Calu3 (cell line): ENCODE measurements at regions not wholly inside any gene's neighbourhood (a gene's known extent, or its start where the extent isn't known, plus 50 kb on each side); places are given as distances from the start of the nearest gene placed in this dataset.

Experiments
- BruUV-seq: library from RNA; stranded (reverse); fragments of 400-500 nt; replicated peaks from 2 replicates; lab custom pipeline; 2021; lab: Mats Ljungman, UMichigan
- CTCF ChIA-PET: fragments of 300-600 bp; sonication (Branson Sonifier 250); formaldehyde crosslinking; loops from one replicate; lab custom pipeline; 2022; ENCODE audit warnings: antibody characterized with exemption; lab: Charles Lee
- DNase-seq: peaks from one replicate; pipeline ENCODE4 v3.0.0; 2022
- H3K27ac Mint-ChIP-seq: one replicate; pipeline ENCODE4 v1.8.0; 2022; ENCODE audit warnings: mixed read lengths; ENCODE audit not compliant: unreplicated experiment
- H3K27me3 Mint-ChIP-seq: one replicate; pipeline ENCODE4 v1.8.0; 2022; ENCODE audit warnings: mixed read lengths; ENCODE audit not compliant: unreplicated experiment
- H3K36me3 Mint-ChIP-seq: one replicate; pipeline ENCODE4 v1.8.0; 2022; ENCODE audit warnings: mild to moderate bottlenecking, moderate library complexity, mixed read lengths; ENCODE audit not compliant: insufficient read depth, unreplicated experiment
- H3K4me1 Mint-ChIP-seq: one replicate; pipeline ENCODE4 v1.8.0; 2022; ENCODE audit warnings: mild to moderate bottlenecking, low read depth, mixed read lengths; ENCODE audit not compliant: unreplicated experiment
- H3K4me3 Mint-ChIP-seq: one replicate; pipeline ENCODE4 v1.8.0; 2022; ENCODE audit warnings: mild to moderate bottlenecking, low read depth, moderate library complexity, mixed read lengths; ENCODE audit not compliant: unreplicated experiment
- H3K9me3 Mint-ChIP-seq: one replicate; pipeline ENCODE4 v1.8.0; 2022; ENCODE audit warnings: low read depth, mixed read lengths; ENCODE audit not compliant: unreplicated experiment
- CTCF ChIP-seq: fragments of 200-600 bp; IDR thresholded peaks from one replicate; pipeline ENCODE4 v1.8.0; 2022; ENCODE audit warnings: antibody characterized with exemption; ENCODE audit not compliant: unreplicated experiment
- intact Hi-C: fragments of 100-400 bp; cut with micrococcal nuclease; formaldehyde crosslinking; loops from one replicate; pipeline ENCODE4 v1.10.0; 2022; ENCODE audit not compliant: unreplicated experiment

GRCh38 chr16:85399583-85400284 lies 213.4 kb upstream of the GSE1 start:
- CTCF ChIA-PET, result interaction anchor here (0.6 kb wide), 2 partner anchors 16 to 278 kb away, joined by 3 to 8 read pairs; no protein-coding TSS in a partner anchor
- Mint-ChIP-seq H3K4me1 (peaks cover 8% of the 10 kb centered on the region), H3K9me3 (no peaks in the 10 kb centered on the region), H3K27ac (no peak overlapping the region), H3K36me3 (no peaks in the 10 kb centered on the region), H3K27me3 (peaks cover 37% of the 10 kb centered on the region), H3K4me3 (no peak overlapping the region)
- DNase-seq, result no peak
- intact Hi-C loops, result loop anchor here (10.0 kb wide), 3 partner anchors 95 to 315 kb away; partner anchors contain the start of gene GSE1
- TF ChIP-seq CTCF, result no peak
- BruUV-seq, result no TSS peak

GRCh38 chr16:85400305-85401205 lies 212.6 kb upstream of the GSE1 start:
- no peak for TF ChIP-seq CTCF
- DNase-seq, result no peak
- no peaks in the 10 kb centered on the region for H3K9me3 Mint-ChIP-seq

GRCh38 chr16:85401370-85401916 lies 211.7 kb upstream of the GSE1 start:
- Mint-ChIP-seq H3K27me3 (peaks cover 24% of the 10 kb centered on the region), H3K27ac (no peak overlapping the region), H3K4me1 (no peaks in the 10 kb centered on the region), H3K36me3 (no peaks in the 10 kb centered on the region), H3K9me3 (no peaks in the 10 kb centered on the region), H3K4me3 (no peak overlapping the region)
- DNase-seq, result no peak
- no TSS peak for BruUV-seq
- CTCF ChIA-PET, result no interaction called here
- no peak for TF ChIP-seq CTCF
- intact Hi-C loops, result no loop called here

More at GRCh38 chr16:85400305-85401205, 212.6 kb upstream of the GSE1 start:
- Mint-ChIP-seq H3K27me3 (peaks cover 29% of the 10 kb centered on the region), H3K36me3 (no peaks in the 10 kb centered on the region), H3K4me1 (no peaks in the 10 kb centered on the region), H3K27ac (no peak overlapping the region), H3K4me3 (no peak overlapping the region)
- intact Hi-C loops, result no loop called here
- CTCF ChIA-PET, result interaction anchor here (0.6 kb wide), 2 partner anchors 16 to 278 kb away, joined by 3 to 8 read pairs; no protein-coding TSS in a partner anchor
- no TSS peak for BruUV-seq

GRCh38 chr16:85401917-85402766 lies 211.0 kb upstream of the GSE1 start:
- Mint-ChIP-seq H3K36me3 (no peaks in the 10 kb centered on the region), H3K4me1 (no peaks in the 10 kb centered on the region), H3K4me3 (no peak overlapping the region), H3K27me3 (peaks cover 17% of the 10 kb centered on the region), H3K9me3 (no peaks in the 10 kb centered on the region), H3K27ac (no peak overlapping the region)
- intact Hi-C loops, result no loop called here
- DNase-seq, result no peak
- BruUV-seq, result no TSS peak
- no peak for TF ChIP-seq CTCF
- CTCF ChIA-PET, result interaction anchor here (0.7 kb wide), 1 partner anchor 155 kb away, joined by 4 read pairs; no protein-coding TSS in a partner anchor
